WTC11 (cell line): ENCODE measurements at regions not wholly inside any gene's neighbourhood (a gene's known extent, or its start where the extent isn't known, plus 50 kb on each side); places are given as distances from the start of the nearest gene placed in this dataset.

Source experiments
- ATAC-seq: fragments of 200-7000 bp; cut with Tn5 transposase; 2 replicates; pipeline ENCODE4 v1.10.0; 2021; ENCODE audit warnings: mild to moderate bottlenecking, moderate library complexity
- CTCF ChIA-PET: fragments of 300-600 bp; sonication (Branson Sonifier 250); formaldehyde crosslinking; loops from one replicate; lab custom pipeline; 2021; ENCODE audit warnings: antibody characterized with exemption; lab: Charles Lee
- POLR2A ChIA-PET: fragments of 350-600 bp; sonication (Branson Sonifier 250); formaldehyde crosslinking; loops from one replicate; lab custom pipeline; 2021; ENCODE audit warnings: antibody characterized with exemption; lab: Charles Lee
- DNase-seq: peaks from one replicate; pipeline ENCODE4 v3.0.0; 2021; ENCODE audit warnings: low spot score
- H3K27ac Mint-ChIP-seq: 2 replicates; pipeline ENCODE4 v1.8.0; 2021; ENCODE audit warnings: mixed read lengths
- H3K27me3 Mint-ChIP-seq: 2 replicates; pipeline ENCODE4 v1.8.0; 2021; ENCODE audit warnings: low read depth, mild to moderate bottlenecking, moderate library complexity, mixed read lengths
- H3K36me3 Mint-ChIP-seq: 2 replicates; pipeline ENCODE4 v1.8.0; 2021; ENCODE audit warnings: mixed read lengths
- H3K4me1 Mint-ChIP-seq: 2 replicates; pipeline ENCODE4 v1.8.0; 2022; ENCODE audit warnings: mixed read lengths
- H3K4me3 Mint-ChIP-seq: 2 replicates; pipeline ENCODE4 v1.8.0; 2021; ENCODE audit warnings: mild to moderate bottlenecking, moderate library complexity, mixed read lengths
- H3K9me3 Mint-ChIP-seq: 2 replicates; pipeline ENCODE4 v1.8.0; 2021; ENCODE audit warnings: mixed read lengths
- ESRRA ChIP-seq: sonication (generic); formaldehyde crosslinking; IDR thresholded peaks from 2 replicates; pipeline ENCODE4 v1.8.1; 2022; ENCODE audit warnings: mild to moderate bottlenecking, missing genetic modification reagents, borderline replicate concordance
- ETV6 ChIP-seq: sonication (generic); formaldehyde crosslinking; IDR thresholded peaks from 2 replicates; pipeline ENCODE4 v1.8.1; 2022; ENCODE audit warnings: mild to moderate bottlenecking, missing genetic modification reagents
- FOXP1 ChIP-seq: sonication (generic); formaldehyde crosslinking; IDR thresholded peaks from 2 replicates; pipeline ENCODE4 v1.8.0; 2022; ENCODE audit warnings: missing genetic modification reagents, mild to moderate bottlenecking, moderate library complexity, borderline replicate concordance
- HMGA2 ChIP-seq: fragments of 250-450 bp; sonication (Bioruptor Pico); IDR thresholded peaks from 2 replicates; pipeline ENCODE4 v1.4.0; 2021; ENCODE audit warnings: mild to moderate bottlenecking, moderate library complexity
- NFATC4 ChIP-seq: fragments of 250-450 bp; sonication (Bioruptor Pico); IDR thresholded peaks from 2 replicates; pipeline ENCODE4 v1.9.0; 2021; ENCODE audit warnings: mild to moderate bottlenecking
- OVOL2 ChIP-seq: fragments of 250-450 bp; sonication (Bioruptor Pico); IDR thresholded peaks from 2 replicates; pipeline ENCODE4 v1.9.0; 2021; ENCODE audit warnings: mild to moderate bottlenecking, borderline replicate concordance
- TCF7 ChIP-seq: sonication (generic); formaldehyde crosslinking; IDR thresholded peaks from 2 replicates; pipeline ENCODE4 v1.8.0; 2022; ENCODE audit warnings: mild to moderate bottlenecking, low read depth, missing genetic modification reagents, moderate library complexity
- ZNF232 ChIP-seq: sonication (generic); formaldehyde crosslinking; IDR thresholded peaks from 2 replicates; pipeline ENCODE4 v1.8.0; 2022; ENCODE audit warnings: mild to moderate bottlenecking, missing genetic modification reagents
- ZNF263 ChIP-seq: sonication (generic); formaldehyde crosslinking; IDR thresholded peaks from 2 replicates; pipeline ENCODE4 v1.8.1; 2022; ENCODE audit warnings: low read depth, mild to moderate bottlenecking, moderate library complexity, missing genetic modification reagents
- TF ChIP-seq, protein P1 (sequence below): sonication (generic); formaldehyde crosslinking; IDR thresholded peaks from 2 replicates; pipeline ENCODE4 v1.8.0; 2023; ENCODE audit warnings: mild to moderate bottlenecking, missing genetic modification reagents
- TF ChIP-seq, protein P2 (sequence below): fragments of 250-450 bp; sonication (Bioruptor Pico); IDR thresholded peaks from 2 replicates; pipeline ENCODE4 v1.9.0; 2021; ENCODE audit warnings: moderate library complexity, mild to moderate bottlenecking, inconsistent platforms, borderline replicate concordance
- TF ChIP-seq, protein P3 (sequence below): sonication (generic); formaldehyde crosslinking; IDR thresholded peaks from 2 replicates; pipeline ENCODE4 v1.8.0; 2022; ENCODE audit warnings: missing genetic modification reagents
- TF ChIP-seq, protein P4 (sequence below): sonication (generic); formaldehyde crosslinking; IDR thresholded peaks from 2 replicates; pipeline ENCODE4 v1.8.1; 2023; ENCODE audit warnings: mild to moderate bottlenecking, missing genetic modification reagents

DNA sequence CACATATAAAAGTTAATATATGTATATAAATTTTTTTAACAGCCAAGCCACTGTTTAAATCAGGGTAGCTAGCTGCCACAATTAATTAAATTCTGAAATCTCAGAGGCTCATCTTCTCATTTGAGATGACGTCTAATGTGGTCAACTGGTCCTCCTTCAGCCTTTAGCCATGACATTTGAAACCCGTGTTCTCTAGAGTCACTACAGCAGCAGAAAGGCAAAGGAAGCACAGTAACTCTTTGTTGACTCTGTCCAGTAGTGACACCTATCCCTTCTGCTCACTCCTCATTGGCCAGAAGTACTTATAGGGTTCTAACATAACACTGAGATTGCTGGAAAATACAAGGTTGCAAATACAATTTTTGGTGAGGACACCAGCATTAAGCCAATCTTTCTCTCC lies 555.5 kb downstream of the ETV1 start:
- Mint-ChIP-seq H3K4me1 (no peaks in the 10 kb centered on the region), H3K4me3 (no peak overlapping the region), H3K9me3 (no peaks in the 10 kb centered on the region), H3K27ac (no peak overlapping the region), H3K27me3 (no peaks in the 10 kb centered on the region), H3K36me3 (no peaks in the 10 kb centered on the region)
- TF ChIP-seq HMGA2 = peak; percentile 88; the same call in 1 of the 2 replicates
- TF ChIP-seq, protein P1, sequence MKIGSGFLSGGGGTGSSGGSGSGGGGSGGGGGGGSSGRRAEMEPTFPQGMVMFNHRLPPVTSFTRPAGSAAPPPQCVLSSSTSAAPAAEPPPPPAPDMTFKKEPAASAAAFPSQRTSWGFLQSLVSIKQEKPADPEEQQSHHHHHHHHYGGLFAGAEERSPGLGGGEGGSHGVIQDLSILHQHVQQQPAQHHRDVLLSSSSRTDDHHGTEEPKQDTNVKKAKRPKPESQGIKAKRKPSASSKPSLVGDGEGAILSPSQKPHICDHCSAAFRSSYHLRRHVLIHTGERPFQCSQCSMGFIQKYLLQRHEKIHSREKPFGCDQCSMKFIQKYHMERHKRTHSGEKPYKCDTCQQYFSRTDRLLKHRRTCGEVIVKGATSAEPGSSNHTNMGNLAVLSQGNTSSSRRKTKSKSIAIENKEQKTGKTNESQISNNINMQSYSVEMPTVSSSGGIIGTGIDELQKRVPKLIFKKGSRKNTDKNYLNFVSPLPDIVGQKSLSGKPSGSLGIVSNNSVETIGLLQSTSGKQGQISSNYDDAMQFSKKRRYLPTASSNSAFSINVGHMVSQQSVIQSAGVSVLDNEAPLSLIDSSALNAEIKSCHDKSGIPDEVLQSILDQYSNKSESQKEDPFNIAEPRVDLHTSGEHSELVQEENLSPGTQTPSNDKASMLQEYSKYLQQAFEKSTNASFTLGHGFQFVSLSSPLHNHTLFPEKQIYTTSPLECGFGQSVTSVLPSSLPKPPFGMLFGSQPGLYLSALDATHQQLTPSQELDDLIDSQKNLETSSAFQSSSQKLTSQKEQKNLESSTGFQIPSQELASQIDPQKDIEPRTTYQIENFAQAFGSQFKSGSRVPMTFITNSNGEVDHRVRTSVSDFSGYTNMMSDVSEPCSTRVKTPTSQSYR (CRISPR knock-in tag) = no peak
- ChIA-PET CTCF (no interaction called here), POLR2A (no interaction called here)
- ATAC-seq = no peak
- no peak for DNase-seq

DNA sequence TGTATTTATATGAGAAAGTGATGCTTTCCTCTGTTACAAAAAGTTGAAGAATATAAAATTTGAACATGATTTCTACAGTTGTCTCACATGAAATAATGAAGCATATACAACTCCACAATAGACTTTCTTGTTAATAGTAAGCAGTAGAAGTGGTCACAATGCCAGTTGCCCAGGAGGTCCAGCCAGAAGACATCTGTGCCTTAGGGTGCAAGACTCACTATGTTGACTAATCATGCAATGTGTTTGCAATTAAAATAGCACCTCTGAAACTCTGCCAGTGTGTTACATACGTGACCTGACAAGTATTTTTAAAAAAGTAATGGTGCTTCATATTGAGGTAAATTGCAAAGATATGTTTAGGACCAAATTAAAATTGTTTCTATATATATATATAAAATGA lies 547.2 kb downstream of the ETV1 start:
- TF ChIP-seq, protein P2, sequence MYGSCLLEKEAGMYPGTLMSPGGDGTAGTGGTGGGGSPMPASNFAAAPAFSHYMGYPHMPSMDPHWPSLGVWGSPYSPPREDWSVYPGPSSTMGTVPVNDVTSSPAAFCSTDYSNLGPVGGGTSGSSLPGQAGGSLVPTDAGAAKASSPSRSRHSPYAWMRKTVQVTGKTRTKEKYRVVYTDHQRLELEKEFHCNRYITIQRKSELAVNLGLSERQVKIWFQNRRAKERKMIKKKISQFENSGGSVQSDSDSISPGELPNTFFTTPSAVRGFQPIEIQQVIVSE = no peak
- TF ChIP-seq ETV6 (no peak), ZNF232 (no peak), TCF7 (CRISPR knock-in tag) (no peak)
- no peak overlapping the region for H3K4me3 Mint-ChIP-seq
- H3K27me3 Mint-ChIP-seq = no peaks in the 10 kb centered on the region
- H3K4me1 Mint-ChIP-seq = no peaks in the 10 kb centered on the region
- H3K36me3 Mint-ChIP-seq = no peaks in the 10 kb centered on the region
- no peak overlapping the region for H3K27ac Mint-ChIP-seq
- ATAC-seq (no peak), DNase-seq (no peak)
- H3K9me3 Mint-ChIP-seq = no peaks in the 10 kb centered on the region
- POLR2A ChIA-PET = no interaction called here
- CTCF ChIA-PET = no interaction called here

DNA sequence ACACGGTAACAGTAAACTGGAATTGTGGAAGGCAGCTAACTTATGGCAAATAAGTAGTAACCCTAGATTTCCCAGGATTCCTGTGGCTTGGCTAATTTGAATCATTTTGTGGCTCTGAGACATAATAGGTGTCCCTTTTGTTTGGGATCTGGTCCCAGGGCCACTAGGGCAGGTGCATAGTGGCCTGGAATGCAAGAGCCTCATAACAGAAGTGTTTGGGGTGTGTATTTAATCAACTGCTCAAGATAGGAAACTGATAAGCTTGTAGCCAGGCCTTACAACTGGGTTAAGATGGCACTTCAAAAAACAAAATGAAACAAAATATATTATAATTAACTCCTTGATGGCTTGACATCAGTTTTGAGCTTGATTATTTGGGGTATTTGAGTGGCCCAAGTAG lies 541.8 kb downstream of the ETV1 start:
- TF ChIP-seq ESRRA (no peak), NFATC4 (CRISPR knock-in tag) (no peak), FOXP1 (CRISPR knock-in tag) (no peak), ZNF263 (CRISPR knock-in tag) (no peak), OVOL2 (CRISPR knock-in tag) (no peak)
- TF ChIP-seq, protein P3, sequence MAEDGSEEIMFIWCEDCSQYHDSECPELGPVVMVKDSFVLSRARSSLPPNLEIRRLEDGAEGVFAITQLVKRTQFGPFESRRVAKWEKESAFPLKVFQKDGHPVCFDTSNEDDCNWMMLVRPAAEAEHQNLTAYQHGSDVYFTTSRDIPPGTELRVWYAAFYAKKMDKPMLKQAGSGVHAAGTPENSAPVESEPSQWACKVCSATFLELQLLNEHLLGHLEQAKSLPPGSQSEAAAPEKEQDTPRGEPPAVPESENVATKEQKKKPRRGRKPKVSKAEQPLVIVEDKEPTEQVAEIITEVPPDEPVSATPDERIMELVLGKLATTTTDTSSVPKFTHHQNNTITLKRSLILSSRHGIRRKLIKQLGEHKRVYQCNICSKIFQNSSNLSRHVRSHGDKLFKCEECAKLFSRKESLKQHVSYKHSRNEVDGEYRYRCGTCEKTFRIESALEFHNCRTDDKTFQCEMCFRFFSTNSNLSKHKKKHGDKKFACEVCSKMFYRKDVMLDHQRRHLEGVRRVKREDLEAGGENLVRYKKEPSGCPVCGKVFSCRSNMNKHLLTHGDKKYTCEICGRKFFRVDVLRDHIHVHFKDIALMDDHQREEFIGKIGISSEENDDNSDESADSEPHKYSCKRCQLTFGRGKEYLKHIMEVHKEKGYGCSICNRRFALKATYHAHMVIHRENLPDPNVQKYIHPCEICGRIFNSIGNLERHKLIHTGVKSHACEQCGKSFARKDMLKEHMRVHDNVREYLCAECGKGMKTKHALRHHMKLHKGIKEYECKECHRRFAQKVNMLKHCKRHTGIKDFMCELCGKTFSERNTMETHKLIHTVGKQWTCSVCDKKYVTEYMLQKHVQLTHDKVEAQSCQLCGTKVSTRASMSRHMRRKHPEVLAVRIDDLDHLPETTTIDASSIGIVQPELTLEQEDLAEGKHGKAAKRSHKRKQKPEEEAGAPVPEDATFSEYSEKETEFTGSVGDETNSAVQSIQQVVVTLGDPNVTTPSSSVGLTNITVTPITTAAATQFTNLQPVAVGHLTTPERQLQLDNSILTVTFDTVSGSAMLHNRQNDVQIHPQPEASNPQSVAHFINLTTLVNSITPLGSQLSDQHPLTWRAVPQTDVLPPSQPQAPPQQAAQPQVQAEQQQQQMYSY (CRISPR knock-in tag) = no peak
- TF ChIP-seq, protein P4, sequence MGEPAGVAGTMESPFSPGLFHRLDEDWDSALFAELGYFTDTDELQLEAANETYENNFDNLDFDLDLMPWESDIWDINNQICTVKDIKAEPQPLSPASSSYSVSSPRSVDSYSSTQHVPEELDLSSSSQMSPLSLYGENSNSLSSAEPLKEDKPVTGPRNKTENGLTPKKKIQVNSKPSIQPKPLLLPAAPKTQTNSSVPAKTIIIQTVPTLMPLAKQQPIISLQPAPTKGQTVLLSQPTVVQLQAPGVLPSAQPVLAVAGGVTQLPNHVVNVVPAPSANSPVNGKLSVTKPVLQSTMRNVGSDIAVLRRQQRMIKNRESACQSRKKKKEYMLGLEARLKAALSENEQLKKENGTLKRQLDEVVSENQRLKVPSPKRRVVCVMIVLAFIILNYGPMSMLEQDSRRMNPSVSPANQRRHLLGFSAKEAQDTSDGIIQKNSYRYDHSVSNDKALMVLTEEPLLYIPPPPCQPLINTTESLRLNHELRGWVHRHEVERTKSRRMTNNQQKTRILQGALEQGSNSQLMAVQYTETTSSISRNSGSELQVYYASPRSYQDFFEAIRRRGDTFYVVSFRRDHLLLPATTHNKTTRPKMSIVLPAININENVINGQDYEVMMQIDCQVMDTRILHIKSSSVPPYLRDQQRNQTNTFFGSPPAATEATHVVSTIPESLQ (CRISPR knock-in tag) = no peak
- H3K36me3 Mint-ChIP-seq = no peaks in the 10 kb centered on the region
- ChIA-PET POLR2A (no interaction called here), CTCF (no interaction called here)
- H3K9me3 Mint-ChIP-seq = peaks cover 7% of the 10 kb centered on the region; the same call in 1 of the 2 replicates
- DNase-seq (no peak), ATAC-seq (no peak)
- no peak overlapping the region for H3K27ac Mint-ChIP-seq
- H3K4me1 Mint-ChIP-seq = no peaks in the 10 kb centered on the region
- no peak overlapping the region for H3K4me3 Mint-ChIP-seq
- H3K27me3 Mint-ChIP-seq = no peaks in the 10 kb centered on the region
